Liver (tissue), 8 donors: ENCODE measurements at regions not wholly inside any gene's neighbourhood (a gene's known extent, or its start where the extent isn't known, plus 50 kb on each side); places are given as distances from the start of the nearest gene placed in this dataset.

Experiments used
- DNase-seq: peaks from one replicate; pipeline ENCODE4 v3.0.0-alpha.2; 2017; ENCODE audit warnings: low spot score
- H3K27ac ChIP-seq, 2 donors: one replicate each; pipeline ENCODE4 v1.7.0; 2013; ENCODE audit warnings: inconsistent platforms in 2 of 2, low read length in 2 of 2, control low read depth in 1 of 2, low read depth in 1 of 2, mild to moderate bottlenecking in 1 of 2
- H3K27me3 ChIP-seq, 4 donors: one replicate each; pipeline versions ENCODE4 v1.6.1 to v1.7.0; 2013; ENCODE audit warnings: low read length in 3 of 4, inconsistent platforms in 1 of 4, mild to moderate bottlenecking in 1 of 4, moderate library complexity in 1 of 4; ENCODE audit not compliant: control insufficient read depth in 4 of 4, insufficient read depth in 4 of 4
- H3K36me3 ChIP-seq, 4 donors: one replicate each; pipeline versions ENCODE4 v1.6.1 to v1.7.0; 2013; ENCODE audit warnings: low read length in 3 of 4, mild to moderate bottlenecking in 3 of 4, low read depth in 1 of 4, moderate library complexity in 1 of 4; ENCODE audit not compliant: control insufficient read depth in 4 of 4, insufficient read depth in 3 of 4
- H3K4me1 ChIP-seq, 4 donors: one replicate each; pipeline versions ENCODE4 v1.6.1 to v1.7.0; 2013; ENCODE audit warnings: low read length in 3 of 4, mild to moderate bottlenecking in 3 of 4, moderate library complexity in 1 of 4; ENCODE audit not compliant: control insufficient read depth in 4 of 4, insufficient read depth in 4 of 4
- H3K4me3 ChIP-seq, 3 donors: one replicate each; pipeline versions ENCODE4 v1.6.1 to v1.7.0; 2013; ENCODE audit warnings: low read length in 3 of 3, control low read depth in 1 of 3, low read depth in 1 of 3, mild to moderate bottlenecking in 1 of 3
- H3K9ac ChIP-seq, 2 donors: one replicate each; pipeline ENCODE4 v1.7.0; 2013; ENCODE audit warnings: low read length in 2 of 2, mild to moderate bottlenecking in 2 of 2, moderate library complexity in 2 of 2, control low read depth in 1 of 2, low read depth in 1 of 2
- H3K9me3 ChIP-seq, 4 donors: one replicate each; pipeline versions ENCODE4 v1.6.1 to v1.7.0; 2013; ENCODE audit warnings: low read length in 3 of 4; ENCODE audit not compliant: control insufficient read depth in 4 of 4
- FOXA1 ChIP-seq: IDR thresholded peaks from 2 replicates; pipeline ENCODE4 v1.6.1; 2016; ENCODE audit warnings: antibody characterized with exemption
- FOXA2 ChIP-seq: IDR thresholded peaks from 2 replicates; pipeline ENCODE4 v1.6.1; 2016; ENCODE audit warnings: antibody characterized with exemption
- GABPA ChIP-seq, 2 donors: IDR thresholded peaks in 1 of 2; conservative IDR thresholded peaks in 1 of 2; 2 replicates each; pipeline ENCODE4 v1.6.1; 2016; ENCODE audit warnings: antibody characterized with exemption in 2 of 2, mild to moderate bottlenecking in 1 of 2, moderate library complexity in 1 of 2
- JUND ChIP-seq, 2 donors: IDR thresholded peaks; 2 replicates each; pipeline ENCODE4 v1.6.1; 2016; ENCODE audit warnings: antibody characterized with exemption in 2 of 2
- NR2F2 ChIP-seq: IDR thresholded peaks from 2 replicates; pipeline ENCODE4 v1.6.1; 2016; ENCODE audit warnings: antibody characterized with exemption
- RAD21 ChIP-seq, 2 donors: IDR thresholded peaks; 2 replicates each; pipeline ENCODE4 v1.6.1; 2016; ENCODE audit warnings: antibody characterized with exemption in 2 of 2, mild to moderate bottlenecking in 2 of 2
- RXRA ChIP-seq, 2 donors: IDR thresholded peaks; 2 replicates each; pipeline ENCODE4 v1.6.1; 2017 to 2018; ENCODE audit warnings: antibody characterized with exemption in 2 of 2, mild to moderate bottlenecking in 1 of 2
- TAF1 ChIP-seq: conservative IDR thresholded peaks from 2 replicates; pipeline ENCODE4 v1.6.1; 2016; ENCODE audit warnings: antibody characterized with exemption, mild to moderate bottlenecking
- WGBS: extraction: QIAGEN DNeasy Blood & Tissue Kit; methylation state at CpG from one replicate; pipeline ENCODE4 v1.1.7; 2013; 5-methylcytosine and 5-hydroxymethylcytosine counted together
- TF ChIP-seq, protein P1 (sequence below): IDR thresholded peaks from 2 replicates; pipeline ENCODE4 v1.6.1; 2016; ENCODE audit warnings: antibody characterized with exemption, mild to moderate bottlenecking
- TF ChIP-seq, protein P2 (sequence below): IDR thresholded peaks from 2 replicates; pipeline ENCODE4 v1.6.1; 2016; ENCODE audit warnings: antibody characterized with exemption
- TF ChIP-seq, protein P3 (sequence below): IDR thresholded peaks from 2 replicates; pipeline ENCODE4 v1.6.1; 2016; ENCODE audit warnings: antibody characterized with exemption
- TF ChIP-seq, protein P4 (sequence below): fragments of 150-350 bp; IDR thresholded peaks from 2 replicates; pipeline ENCODE4 v1.5.1; 2017; ENCODE audit warnings: improper control_type of control experiment, low read depth, low read length; ENCODE audit not compliant: missing input control
- donor health status: healthy.
- donor health status: healthy.
- donor health status: healthy.
- donor health status: healthy.
- donor health status: healthy.

DNA sequence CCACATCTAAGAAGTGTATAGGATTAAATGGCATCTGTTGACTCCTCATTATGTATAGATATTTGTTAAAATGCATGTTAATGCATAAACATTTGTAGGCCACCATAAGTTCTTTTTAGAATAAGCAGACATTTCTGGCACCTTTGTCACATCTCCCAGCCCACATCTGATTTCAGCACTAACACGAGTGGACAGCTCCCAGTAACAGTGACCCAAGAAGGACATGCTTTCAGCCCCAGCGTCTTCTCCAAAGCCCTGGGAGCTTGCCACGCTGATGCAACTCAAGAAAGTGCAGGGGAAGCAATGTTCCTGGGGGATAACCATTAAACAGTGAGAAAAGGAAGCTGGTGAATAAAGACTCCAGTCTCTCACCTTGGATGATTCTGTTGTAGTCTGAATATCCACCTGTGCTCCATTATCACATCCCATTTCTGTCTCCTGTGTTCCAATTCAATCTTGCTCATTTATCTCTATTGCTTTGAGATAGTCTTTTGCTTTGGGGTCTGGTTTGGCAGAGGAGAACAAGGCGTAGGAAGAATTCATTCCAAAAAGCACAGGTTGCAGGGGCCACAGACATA lies 182.6 kb upstream of the THSD7B start:
- Histone ChIP-seq H3K4me1 (no peaks in the 10 kb centered on the region), H3K27ac (no peak overlapping the region), H3K9ac (no peak overlapping the region), H3K9me3 (no peaks in the 10 kb centered on the region), H3K36me3 (no peaks in the 10 kb centered on the region), H3K4me3 (no peak overlapping the region), H3K27me3 (no peaks in the 10 kb centered on the region)
- no peak for TF ChIP-seq FOXA2
- TF ChIP-seq, protein P1, sequence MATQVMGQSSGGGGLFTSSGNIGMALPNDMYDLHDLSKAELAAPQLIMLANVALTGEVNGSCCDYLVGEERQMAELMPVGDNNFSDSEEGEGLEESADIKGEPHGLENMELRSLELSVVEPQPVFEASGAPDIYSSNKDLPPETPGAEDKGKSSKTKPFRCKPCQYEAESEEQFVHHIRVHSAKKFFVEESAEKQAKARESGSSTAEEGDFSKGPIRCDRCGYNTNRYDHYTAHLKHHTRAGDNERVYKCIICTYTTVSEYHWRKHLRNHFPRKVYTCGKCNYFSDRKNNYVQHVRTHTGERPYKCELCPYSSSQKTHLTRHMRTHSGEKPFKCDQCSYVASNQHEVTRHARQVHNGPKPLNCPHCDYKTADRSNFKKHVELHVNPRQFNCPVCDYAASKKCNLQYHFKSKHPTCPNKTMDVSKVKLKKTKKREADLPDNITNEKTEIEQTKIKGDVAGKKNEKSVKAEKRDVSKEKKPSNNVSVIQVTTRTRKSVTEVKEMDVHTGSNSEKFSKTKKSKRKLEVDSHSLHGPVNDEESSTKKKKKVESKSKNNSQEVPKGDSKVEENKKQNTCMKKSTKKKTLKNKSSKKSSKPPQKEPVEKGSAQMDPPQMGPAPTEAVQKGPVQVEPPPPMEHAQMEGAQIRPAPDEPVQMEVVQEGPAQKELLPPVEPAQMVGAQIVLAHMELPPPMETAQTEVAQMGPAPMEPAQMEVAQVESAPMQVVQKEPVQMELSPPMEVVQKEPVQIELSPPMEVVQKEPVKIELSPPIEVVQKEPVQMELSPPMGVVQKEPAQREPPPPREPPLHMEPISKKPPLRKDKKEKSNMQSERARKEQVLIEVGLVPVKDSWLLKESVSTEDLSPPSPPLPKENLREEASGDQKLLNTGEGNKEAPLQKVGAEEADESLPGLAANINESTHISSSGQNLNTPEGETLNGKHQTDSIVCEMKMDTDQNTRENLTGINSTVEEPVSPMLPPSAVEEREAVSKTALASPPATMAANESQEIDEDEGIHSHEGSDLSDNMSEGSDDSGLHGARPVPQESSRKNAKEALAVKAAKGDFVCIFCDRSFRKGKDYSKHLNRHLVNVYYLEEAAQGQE, result peak; percentile 99
- WGBS, result 9% methylated on average over 4 of the region's 4 CpGs
- no peak for DNase-seq

DNA sequence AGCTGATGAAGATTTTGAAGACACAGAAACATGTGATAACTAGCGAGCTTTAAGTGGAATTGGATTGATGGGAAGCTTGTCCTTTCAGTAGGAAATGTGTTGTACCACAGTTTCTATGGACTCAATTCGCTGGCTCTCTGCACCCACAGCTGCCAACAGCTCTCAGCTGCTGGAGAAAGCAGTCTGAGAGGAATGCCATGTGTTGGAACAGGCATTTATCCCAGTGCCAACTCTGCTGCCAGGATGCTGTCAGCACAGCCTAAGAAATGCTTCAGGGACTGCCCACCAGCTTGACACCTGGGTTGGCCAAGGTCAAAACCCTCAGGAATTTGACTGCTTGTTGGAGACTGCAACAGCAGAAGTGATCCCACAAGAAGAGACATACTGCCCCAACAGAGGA lies 193.0 kb upstream of the THSD7B start:
- TF ChIP-seq, protein P2, sequence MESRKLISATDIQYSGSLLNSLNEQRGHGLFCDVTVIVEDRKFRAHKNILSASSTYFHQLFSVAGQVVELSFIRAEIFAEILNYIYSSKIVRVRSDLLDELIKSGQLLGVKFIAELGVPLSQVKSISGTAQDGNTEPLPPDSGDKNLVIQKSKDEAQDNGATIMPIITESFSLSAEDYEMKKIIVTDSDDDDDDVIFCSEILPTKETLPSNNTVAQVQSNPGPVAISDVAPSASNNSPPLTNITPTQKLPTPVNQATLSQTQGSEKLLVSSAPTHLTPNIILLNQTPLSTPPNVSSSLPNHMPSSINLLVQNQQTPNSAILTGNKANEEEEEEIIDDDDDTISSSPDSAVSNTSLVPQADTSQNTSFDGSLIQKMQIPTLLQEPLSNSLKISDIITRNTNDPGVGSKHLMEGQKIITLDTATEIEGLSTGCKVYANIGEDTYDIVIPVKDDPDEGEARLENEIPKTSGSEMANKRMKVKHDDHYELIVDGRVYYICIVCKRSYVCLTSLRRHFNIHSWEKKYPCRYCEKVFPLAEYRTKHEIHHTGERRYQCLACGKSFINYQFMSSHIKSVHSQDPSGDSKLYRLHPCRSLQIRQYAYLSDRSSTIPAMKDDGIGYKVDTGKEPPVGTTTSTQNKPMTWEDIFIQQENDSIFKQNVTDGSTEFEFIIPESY, result no peak
- TF ChIP-seq, protein P1, result no peak
- no peaks in the 10 kb centered on the region for H3K4me1 ChIP-seq
- H3K27me3 ChIP-seq, result no peaks in the 10 kb centered on the region
- no peak overlapping the region for H3K9ac ChIP-seq
- 37% methylated on average over 2 of the region's 2 CpGs for WGBS
- DNase-seq, result no peak
- H3K27ac ChIP-seq, result no peak overlapping the region
- no peak overlapping the region for H3K4me3 ChIP-seq
- H3K36me3 ChIP-seq, result no peaks in the 10 kb centered on the region
- H3K9me3 ChIP-seq, result no peaks in the 10 kb centered on the region

DNA sequence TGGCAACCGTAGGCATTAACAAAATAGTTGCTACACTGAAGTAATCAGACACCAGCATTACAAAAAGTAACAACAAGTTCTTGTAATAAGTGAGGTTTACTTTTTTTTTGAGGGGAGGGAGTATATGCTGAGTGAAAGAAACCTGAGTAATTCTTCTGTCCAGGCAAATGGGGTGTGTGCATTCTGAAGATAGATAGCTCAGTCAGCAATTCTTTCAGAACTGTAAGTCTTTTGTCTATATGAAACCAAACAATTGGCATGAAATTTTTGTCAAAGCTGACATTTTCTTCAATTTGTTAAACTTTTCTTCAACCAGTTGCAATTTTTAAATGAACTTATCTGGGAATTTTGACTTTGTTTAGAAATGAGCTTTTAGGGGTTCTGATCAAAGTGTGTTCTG lies 208.1 kb upstream of the THSD7B start:
- Histone ChIP-seq H3K9me3 (no peaks in the 10 kb centered on the region), H3K36me3 (no peaks in the 10 kb centered on the region), H3K27ac (no peak overlapping the region), H3K9ac (no peak overlapping the region), H3K4me1 (no peaks in the 10 kb centered on the region), H3K4me3 (no peak overlapping the region), H3K27me3 (peaks cover 0 to 4% (median 0%) of the 10 kb centered on the region in 4 donors)
- 67% methylated on average over 1 of the region's 1 CpG for WGBS
- DNase-seq, result no peak
- TF ChIP-seq FOXA1 (no peak), RXRA (IDR thresholded peaks at IDR 0.05) (no peak), GABPA (IDR thresholded peaks at IDR 0.05 in 1 of 2, conservative IDR thresholded peaks at IDR 0.05 in 1 of 2) (no peak), JUND (IDR thresholded peaks at IDR 0.05) (no peak), TAF1 (no peak), NR2F2 (no peak), RAD21 (IDR thresholded peaks at IDR 0.05) (no peak)
- TF ChIP-seq, protein P3, sequence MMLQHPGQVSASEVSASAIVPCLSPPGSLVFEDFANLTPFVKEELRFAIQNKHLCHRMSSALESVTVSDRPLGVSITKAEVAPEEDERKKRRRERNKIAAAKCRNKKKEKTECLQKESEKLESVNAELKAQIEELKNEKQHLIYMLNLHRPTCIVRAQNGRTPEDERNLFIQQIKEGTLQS, result no peak
- TF ChIP-seq, protein P2, result no peak
- TF ChIP-seq, protein P4, sequence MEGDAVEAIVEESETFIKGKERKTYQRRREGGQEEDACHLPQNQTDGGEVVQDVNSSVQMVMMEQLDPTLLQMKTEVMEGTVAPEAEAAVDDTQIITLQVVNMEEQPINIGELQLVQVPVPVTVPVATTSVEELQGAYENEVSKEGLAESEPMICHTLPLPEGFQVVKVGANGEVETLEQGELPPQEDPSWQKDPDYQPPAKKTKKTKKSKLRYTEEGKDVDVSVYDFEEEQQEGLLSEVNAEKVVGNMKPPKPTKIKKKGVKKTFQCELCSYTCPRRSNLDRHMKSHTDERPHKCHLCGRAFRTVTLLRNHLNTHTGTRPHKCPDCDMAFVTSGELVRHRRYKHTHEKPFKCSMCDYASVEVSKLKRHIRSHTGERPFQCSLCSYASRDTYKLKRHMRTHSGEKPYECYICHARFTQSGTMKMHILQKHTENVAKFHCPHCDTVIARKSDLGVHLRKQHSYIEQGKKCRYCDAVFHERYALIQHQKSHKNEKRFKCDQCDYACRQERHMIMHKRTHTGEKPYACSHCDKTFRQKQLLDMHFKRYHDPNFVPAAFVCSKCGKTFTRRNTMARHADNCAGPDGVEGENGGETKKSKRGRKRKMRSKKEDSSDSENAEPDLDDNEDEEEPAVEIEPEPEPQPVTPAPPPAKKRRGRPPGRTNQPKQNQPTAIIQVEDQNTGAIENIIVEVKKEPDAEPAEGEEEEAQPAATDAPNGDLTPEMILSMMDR, result no peak
